ENCODE measurements at regions not wholly inside any gene's neighbourhood (a gene's known extent, or its start where the extent isn't known, plus 50 kb on each side); places are given as distances from the start of the nearest gene placed in this dataset.
"Not testable (repeated sequence)": the region's sequence is repeated elsewhere in the genome, so short reads cannot be mapped to it uniquely, and the experiment has no call there.

GRCh38 chr13:19075418-19075817 is 106.2 kb downstream of the TUBA3C start:
- Histone ChIP-seq H3K4me3 (no peak overlapping the region), H3K9me3 (peaks cover under 1% of the 10 kb centered on the region), H3K27me3 (no peaks in the 10 kb centered on the region), H3K4me1 (no peaks in the 10 kb centered on the region), H3K27ac (no peak overlapping the region), H3K36me3 (no peaks in the 10 kb centered on the region)
- no peak for TF ChIP-seq CTCF (IDR thresholded peaks at IDR 0.05)
- no peak for TF ChIP-seq POLR2AphosphoS5 (IDR thresholded peaks at IDR 0.05)
- TF ChIP-seq POLR2A (IDR thresholded peaks at IDR 0.05): no peak
- TF ChIP-seq EP300 (IDR thresholded peaks at IDR 0.05): no peak
- no peak for DNase-seq (ENCODE audit: low spot score in 2 of 2)
- WGBS: 79% methylated on average over 7 of the region's 7 CpGs

DNA sequence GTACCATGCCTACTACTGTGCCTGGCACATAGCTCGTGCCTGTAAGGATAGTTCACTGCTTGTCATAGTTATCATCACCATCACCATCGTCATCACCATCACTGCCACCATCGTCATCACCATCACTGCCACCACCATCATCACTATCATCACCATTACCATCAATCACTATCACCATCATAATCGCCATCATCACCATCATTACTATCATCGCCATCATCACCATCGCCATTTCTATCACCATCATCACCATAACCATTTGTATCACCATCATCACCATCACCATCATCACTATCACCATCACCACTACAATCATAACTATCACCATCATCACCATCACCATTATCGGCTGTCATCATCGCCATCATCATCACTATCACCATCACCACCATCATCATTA is 107.1 kb downstream of the TUBA3C start:
- 89% methylated on average over 8 of the region's 8 CpGs for WGBS
- Histone ChIP-seq H3K36me3 (no peaks in the 10 kb centered on the region), H3K4me3 (no peak overlapping the region), H3K27ac (no peak overlapping the region), H3K4me1 (no peaks in the 10 kb centered on the region), H3K27me3 (no peaks in the 10 kb centered on the region), H3K9me3 (peaks cover 4% of the 10 kb centered on the region)
- TF ChIP-seq POLR2AphosphoS5 (IDR thresholded peaks at IDR 0.05) (no peak), CTCF (IDR thresholded peaks at IDR 0.05) (no peak), POLR2A (IDR thresholded peaks at IDR 0.05) (no peak), EP300 (IDR thresholded peaks at IDR 0.05) (no peak)
- no peak for DNase-seq (ENCODE audit: low spot score in 2 of 2)

DNA sequence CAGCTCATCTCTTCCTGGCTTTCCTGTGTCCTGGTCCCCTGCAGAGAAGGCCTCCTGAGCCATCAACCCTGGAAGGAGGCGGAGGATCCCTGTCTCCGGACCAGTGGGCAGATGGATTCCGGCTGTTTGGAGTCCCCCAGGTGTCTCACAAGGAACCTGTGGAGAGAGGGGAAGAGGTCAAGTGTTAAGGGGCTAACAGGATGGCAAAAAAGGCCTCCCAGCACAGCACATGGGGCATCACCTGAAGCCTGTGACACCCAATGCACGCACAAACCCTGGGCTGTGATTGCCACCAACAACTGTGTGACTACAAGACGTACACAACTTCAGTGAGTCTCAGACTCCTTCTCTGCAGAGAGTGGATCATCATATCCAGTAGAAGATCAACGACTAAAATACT is 107.5 kb downstream of the TUBA3C start:
- H3K9me3 ChIP-seq; H3K27ac ChIP-seq; DNase-seq (ENCODE audit: low spot score in 2 of 2); H3K4me3 ChIP-seq; H3K4me1 ChIP-seq; H3K36me3 ChIP-seq; H3K27me3 ChIP-seq: not testable (repeated sequence)
- WGBS: 80% methylated on average over 6 of the region's 6 CpGs

- 83% methylated on average over 11 of the region's 11 CpGs for WGBS
- H3K27ac ChIP-seq; H3K36me3 ChIP-seq; H3K27me3 ChIP-seq; H3K4me1 ChIP-seq; H3K4me3 ChIP-seq; DNase-seq (ENCODE audit: low spot score in 2 of 2); H3K9me3 ChIP-seq: not testable (repeated sequence)
Observed at GRCh38 chr13:19072956-19073706, 108.5 kb downstream of the TUBA3C start.

GRCh38 chr13:19072543-19072942 is 109.1 kb downstream of the TUBA3C start:
- Histone ChIP-seq H3K36me3 (no peaks in the 10 kb centered on the region), H3K27me3 (no peaks in the 10 kb centered on the region), H3K4me1 (no peaks in the 10 kb centered on the region), H3K9me3 (peaks cover 4% of the 10 kb centered on the region), H3K27ac (no peak overlapping the region), H3K4me3 (no peak overlapping the region)
- no peak for DNase-seq (ENCODE audit: low spot score in 2 of 2)
- 83% methylated on average over 4 of the region's 4 CpGs for WGBS
- TF ChIP-seq EP300 (IDR thresholded peaks at IDR 0.05) (no peak), POLR2A (IDR thresholded peaks at IDR 0.05) (no peak), POLR2AphosphoS5 (IDR thresholded peaks at IDR 0.05) (no peak), CTCF (IDR thresholded peaks at IDR 0.05) (no peak)

GRCh38 chr13:19071161-19071936 is 110.3 kb downstream of the TUBA3C start:
- DNase-seq (ENCODE audit: low spot score in 2 of 2): no peak
- no peak for TF ChIP-seq EP300 (IDR thresholded peaks at IDR 0.05)
- no peak for TF ChIP-seq POLR2A (IDR thresholded peaks at IDR 0.05)
- TF ChIP-seq CTCF (IDR thresholded peaks at IDR 0.05): no peak
- TF ChIP-seq POLR2AphosphoS5 (IDR thresholded peaks at IDR 0.05): no peak
- WGBS: 85% methylated on average over 7 of the region's 11 CpGs

More at GRCh38 chr13:19071161-19071936, 110.3 kb downstream of the TUBA3C start:
- no peaks in the 10 kb centered on the region for H3K4me1 ChIP-seq
- H3K27ac ChIP-seq: no peak overlapping the region
- no peak overlapping the region for H3K4me3 ChIP-seq
- H3K9me3 ChIP-seq: peaks cover 4% of the 10 kb centered on the region
- no peaks in the 10 kb centered on the region for H3K36me3 ChIP-seq
- no peaks in the 10 kb centered on the region for H3K27me3 ChIP-seq
